ENCODE measurements at regions not wholly inside any gene's neighbourhood (a gene's known extent, or its start where the extent isn't known, plus 50 kb on each side); places are given as distances from the start of the nearest gene placed in this dataset.

- no peaks in the 10 kb centered on the region for H3K36me3 ChIP-seq (ENCODE audit: insufficient read depth, low read length)
- no peak overlapping the region for H2AFZ ChIP-seq (ENCODE audit: low read length)
- no peak overlapping the region for H3K27ac ChIP-seq (ENCODE audit: low read depth, low read length, poor library complexity, severe bottlenecking)
- TF ChIP-seq EZH2phosphoT487 (IDR thresholded peaks at IDR 0.05; ENCODE audit: borderline replicate concordance, low read depth, low read length): no peak
- TF ChIP-seq CTCF (conservative IDR thresholded peaks at IDR 0.05; ENCODE audit: low read length): no peak
- intact Hi-C loops (cut with micrococcal nuclease; ENCODE audit: unreplicated experiment): no loop called here
- no peak for DNase-seq (ENCODE audit: low spot score)
- POLR2A ChIA-PET: no interaction called here
- no peaks in the 10 kb centered on the region for H3K9me2 ChIP-seq (ENCODE audit: insufficient read depth, low read length)
- CTCF ChIA-PET (ENCODE audit: unreplicated experiment): no interaction called here
- no peaks in the 10 kb centered on the region for H3K79me2 ChIP-seq (ENCODE audit: insufficient read depth, low read depth, low read length)
- H3K4me3 ChIP-seq (ENCODE audit: low read depth, low read length, poor library complexity, severe bottlenecking): no peak overlapping the region
- no peaks in the 10 kb centered on the region for H3K4me1 ChIP-seq (ENCODE audit: insufficient read depth, low read length, poor library complexity, severe bottlenecking)
- H4K20me1 ChIP-seq (ENCODE audit: insufficient read depth, low read length): no peaks in the 10 kb centered on the region
- no peak overlapping the region for H3K4me2 ChIP-seq (ENCODE audit: low read length)
- BruUV-seq (replicated peaks): no TSS peak
- H3K9me3 ChIP-seq (ENCODE audit: low read length): no peaks in the 10 kb centered on the region
Observed at GRCh38 chr10:109591601-109592000, 331.7 kb downstream of the XPNPEP1 start.

GRCh38 chr10:109588259-109588658 is 335.1 kb downstream of the XPNPEP1 start:
- Histone ChIP-seq H3K4me3 (ENCODE audit: low read depth, low read length, poor library complexity, severe bottlenecking) (no peak overlapping the region), H3K79me2 (ENCODE audit: insufficient read depth, low read depth, low read length) (no peaks in the 10 kb centered on the region), H3K4me2 (ENCODE audit: low read length) (no peak overlapping the region), H3K4me1 (ENCODE audit: insufficient read depth, low read length, poor library complexity, severe bottlenecking) (no peaks in the 10 kb centered on the region), H3K9me2 (ENCODE audit: insufficient read depth, low read length) (no peaks in the 10 kb centered on the region), H4K20me1 (ENCODE audit: insufficient read depth, low read length) (no peaks in the 10 kb centered on the region), H3K27ac (ENCODE audit: low read depth, low read length, poor library complexity, severe bottlenecking) (no peak overlapping the region), H2AFZ (ENCODE audit: low read length) (no peak overlapping the region), H3K36me3 (ENCODE audit: insufficient read depth, low read length) (no peaks in the 10 kb centered on the region), H3K9me3 (ENCODE audit: low read length) (no peaks in the 10 kb centered on the region)
- intact Hi-C loops (cut with micrococcal nuclease; ENCODE audit: unreplicated experiment): no loop called here
- DNase-seq (ENCODE audit: low spot score): no peak
- ChIA-PET POLR2A (no interaction called here), CTCF (ENCODE audit: unreplicated experiment) (no interaction called here)
- no peak for TF ChIP-seq EZH2phosphoT487 (IDR thresholded peaks at IDR 0.05; ENCODE audit: borderline replicate concordance, low read depth, low read length)
- no TSS peak for BruUV-seq (replicated peaks)

- H3K4me2 ChIP-seq (ENCODE audit: low read length): no peak overlapping the region
- intact Hi-C loops (cut with micrococcal nuclease; ENCODE audit: unreplicated experiment): no loop called here
- H3K4me3 ChIP-seq (ENCODE audit: low read depth, low read length, poor library complexity, severe bottlenecking): no peak overlapping the region
- H3K9me3 ChIP-seq (ENCODE audit: low read length): no peaks in the 10 kb centered on the region
- no peaks in the 10 kb centered on the region for H3K9me2 ChIP-seq (ENCODE audit: insufficient read depth, low read length)
- no peaks in the 10 kb centered on the region for H3K79me2 ChIP-seq (ENCODE audit: insufficient read depth, low read depth, low read length)
- ChIA-PET CTCF (ENCODE audit: unreplicated experiment) (no interaction called here), POLR2A (no interaction called here)
- H4K20me1 ChIP-seq (ENCODE audit: insufficient read depth, low read length): no peaks in the 10 kb centered on the region
- DNase-seq (ENCODE audit: low spot score): no peak
- no peak overlapping the region for H3K27ac ChIP-seq (ENCODE audit: low read depth, low read length, poor library complexity, severe bottlenecking)
- no peaks in the 10 kb centered on the region for H3K4me1 ChIP-seq (ENCODE audit: insufficient read depth, low read length, poor library complexity, severe bottlenecking)
- H2AFZ ChIP-seq (ENCODE audit: low read length): no peak overlapping the region
- no TSS peak for BruUV-seq (replicated peaks)
- TF ChIP-seq CTCF (conservative IDR thresholded peaks at IDR 0.05; ENCODE audit: low read length): no peak
- no peaks in the 10 kb centered on the region for H3K36me3 ChIP-seq (ENCODE audit: insufficient read depth, low read length)
Observed at GRCh38 chr10:109587366-109587765, 335.9 kb downstream of the XPNPEP1 start.

Data from OCI-LY7 (cell line).